HEK293T (cell line): ENCODE measurements at regions not wholly inside any gene's neighbourhood (a gene's known extent, or its start where the extent isn't known, plus 50 kb on each side); places are given as distances from the start of the nearest gene placed in this dataset.

Experiments
- BHLHE40 ChIP-seq: fragments of 450-650 bp; IDR thresholded peaks from 2 replicates; pipeline ENCODE4 v1.6.1; 2016; ENCODE audit warnings: mild to moderate bottlenecking, moderate library complexity, borderline replicate concordance
- CTBP1 ChIP-seq: fragments of 450-650 bp; IDR thresholded peaks from 2 replicates; pipeline ENCODE4 v1.6.1; 2016; ENCODE audit warnings: borderline replicate concordance
- FOXM1 ChIP-seq: fragments of 450-650 bp; IDR thresholded peaks from 2 replicates; pipeline ENCODE4 v1.6.1; 2017; ENCODE audit warnings: mild to moderate bottlenecking, borderline replicate concordance
- NFRKB ChIP-seq: fragments of 450-650 bp; IDR thresholded peaks from 2 replicates; pipeline ENCODE4 v1.6.1; 2016; ENCODE audit warnings: mild to moderate bottlenecking, moderate library complexity
- SP1 ChIP-seq: fragments of 450-650 bp; IDR thresholded peaks from 2 replicates; pipeline ENCODE4 v1.6.1; 2017
- ZNF384 ChIP-seq: fragments of 450-650 bp; IDR thresholded peaks from 2 replicates; pipeline ENCODE4 v1.6.1; 2016
- TF ChIP-seq, protein P1 (sequence below): fragments of 450-650 bp; IDR thresholded peaks from 2 replicates; pipeline ENCODE4 v1.6.1; 2016

DNA sequence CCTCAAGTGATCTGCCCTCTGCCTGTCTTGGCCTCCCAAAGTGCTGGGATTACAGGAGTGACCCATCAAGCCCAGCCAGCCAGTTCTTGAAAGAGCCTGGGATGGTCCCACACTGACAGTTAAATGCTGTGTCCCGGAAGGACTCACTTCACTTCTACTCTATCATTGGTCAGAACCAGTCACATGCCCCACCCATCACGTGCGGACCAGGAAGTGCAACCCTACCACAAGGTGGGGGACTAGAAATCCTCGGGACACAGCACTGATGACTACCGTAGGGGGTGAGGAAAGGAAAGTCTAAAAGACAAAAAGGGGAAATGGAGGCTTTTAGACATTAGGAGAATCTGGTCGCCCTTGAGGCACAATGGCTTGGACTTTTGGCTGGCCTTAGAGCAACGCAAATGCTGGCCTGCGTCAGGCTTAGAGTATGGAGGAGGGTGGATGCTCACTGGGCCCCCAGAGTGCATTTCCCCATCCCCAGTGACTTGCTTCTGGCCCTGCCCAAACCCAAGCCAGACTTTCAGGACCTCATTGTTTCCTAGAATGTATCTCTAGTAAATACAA lies 207.7 kb downstream of the TTC8 start:
- TF ChIP-seq NFRKB (no peak), FOXM1 (no peak), CTBP1 (no peak), SP1 (no peak), ZNF384 (no peak), BHLHE40 (no peak)
- TF ChIP-seq, protein P1, sequence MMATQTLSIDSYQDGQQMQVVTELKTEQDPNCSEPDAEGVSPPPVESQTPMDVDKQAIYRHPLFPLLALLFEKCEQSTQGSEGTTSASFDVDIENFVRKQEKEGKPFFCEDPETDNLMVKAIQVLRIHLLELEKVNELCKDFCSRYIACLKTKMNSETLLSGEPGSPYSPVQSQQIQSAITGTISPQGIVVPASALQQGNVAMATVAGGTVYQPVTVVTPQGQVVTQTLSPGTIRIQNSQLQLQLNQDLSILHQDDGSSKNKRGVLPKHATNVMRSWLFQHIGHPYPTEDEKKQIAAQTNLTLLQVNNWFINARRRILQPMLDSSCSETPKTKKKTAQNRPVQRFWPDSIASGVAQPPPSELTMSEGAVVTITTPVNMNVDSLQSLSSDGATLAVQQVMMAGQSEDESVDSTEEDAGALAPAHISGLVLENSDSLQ, result no peak
